Smooth muscle cell (in vitro differentiated cells): ENCODE measurements at regions not wholly inside any gene's neighbourhood (a gene's known extent, or its start where the extent isn't known, plus 50 kb on each side); places are given as distances from the start of the nearest gene placed in this dataset.

Source experiments
- DNase-seq: peaks from one replicate; lab custom pipeline; 2025; ENCODE audit not compliant: unreplicated experiment; lab: John Stamatoyannopoulos, UW
- H2AFZ ChIP-seq: fragments of 200-600 bp; sonication (generic); 2 replicates; pipeline ENCODE4 v1.6.0; 2016; ENCODE audit warnings: antibody characterized with exemption, low read depth, mild to moderate bottlenecking
- H3F3A ChIP-seq: fragments of 200-600 bp; sonication (generic); 2 replicates; pipeline ENCODE4 v1.6.0; 2017; ENCODE audit warnings: antibody characterized with exemption, low read depth
- H3K27ac ChIP-seq: fragments of 200-600 bp; sonication (generic); 2 replicates; pipeline ENCODE4 v1.5.1; 2016; ENCODE audit warnings: low read depth, mild to moderate bottlenecking
- H3K27me3 ChIP-seq: fragments of 200-600 bp; sonication (generic); 2 replicates; pipeline ENCODE4 v1.6.1; 2016; ENCODE audit warnings: low read depth, mild to moderate bottlenecking
- H3K36me3 ChIP-seq: fragments of 200-600 bp; sonication (generic); 2 replicates; pipeline ENCODE4 v1.5.1; 2016; ENCODE audit warnings: low read depth
- H3K4me1 ChIP-seq: fragments of 200-600 bp; sonication (generic); 2 replicates; pipeline ENCODE4 v1.5.1; 2016; ENCODE audit warnings: low read depth
- H3K4me2 ChIP-seq: fragments of 200-600 bp; sonication (generic); 2 replicates; pipeline ENCODE4 v1.6.0; 2016; ENCODE audit warnings: mild to moderate bottlenecking
- H3K4me3 ChIP-seq: fragments of 200-600 bp; sonication (generic); 2 replicates; pipeline ENCODE4 v1.5.1; 2016; ENCODE audit warnings: mild to moderate bottlenecking
- H3K79me2 ChIP-seq: fragments of 200-600 bp; sonication (generic); 2 replicates; pipeline ENCODE4 v1.6.0; 2016; ENCODE audit warnings: low read depth, mild to moderate bottlenecking
- H3K9ac ChIP-seq: fragments of 200-600 bp; sonication (generic); 2 replicates; pipeline ENCODE4 v1.6.0; 2016; ENCODE audit warnings: low read depth
- H3K9me3 ChIP-seq: fragments of 200-600 bp; sonication (generic); replicated peaks from 2 replicates; pipeline ENCODE4 v1.5.1; 2016; ENCODE audit warnings: low read depth
- H4K20me1 ChIP-seq: fragments of 200-600 bp; sonication (generic); 2 replicates; pipeline ENCODE4 v1.6.0; 2016; ENCODE audit warnings: low read depth
- CTCF ChIP-seq: fragments of 200-600 bp; sonication (generic); IDR thresholded peaks from 2 replicates; pipeline ENCODE4 v1.5.1; 2017; ENCODE audit warnings: borderline replicate concordance, mild to moderate bottlenecking, antibody characterized with exemption; ENCODE audit not compliant: insufficient read depth, poor library complexity, severe bottlenecking
- WGBS: methylation state at CpG from one replicate; pipeline ENCODE4 v1.1.7; 2016; ENCODE audit warnings: low lambda C conversion rate; 5-methylcytosine and 5-hydroxymethylcytosine counted together

DNA sequence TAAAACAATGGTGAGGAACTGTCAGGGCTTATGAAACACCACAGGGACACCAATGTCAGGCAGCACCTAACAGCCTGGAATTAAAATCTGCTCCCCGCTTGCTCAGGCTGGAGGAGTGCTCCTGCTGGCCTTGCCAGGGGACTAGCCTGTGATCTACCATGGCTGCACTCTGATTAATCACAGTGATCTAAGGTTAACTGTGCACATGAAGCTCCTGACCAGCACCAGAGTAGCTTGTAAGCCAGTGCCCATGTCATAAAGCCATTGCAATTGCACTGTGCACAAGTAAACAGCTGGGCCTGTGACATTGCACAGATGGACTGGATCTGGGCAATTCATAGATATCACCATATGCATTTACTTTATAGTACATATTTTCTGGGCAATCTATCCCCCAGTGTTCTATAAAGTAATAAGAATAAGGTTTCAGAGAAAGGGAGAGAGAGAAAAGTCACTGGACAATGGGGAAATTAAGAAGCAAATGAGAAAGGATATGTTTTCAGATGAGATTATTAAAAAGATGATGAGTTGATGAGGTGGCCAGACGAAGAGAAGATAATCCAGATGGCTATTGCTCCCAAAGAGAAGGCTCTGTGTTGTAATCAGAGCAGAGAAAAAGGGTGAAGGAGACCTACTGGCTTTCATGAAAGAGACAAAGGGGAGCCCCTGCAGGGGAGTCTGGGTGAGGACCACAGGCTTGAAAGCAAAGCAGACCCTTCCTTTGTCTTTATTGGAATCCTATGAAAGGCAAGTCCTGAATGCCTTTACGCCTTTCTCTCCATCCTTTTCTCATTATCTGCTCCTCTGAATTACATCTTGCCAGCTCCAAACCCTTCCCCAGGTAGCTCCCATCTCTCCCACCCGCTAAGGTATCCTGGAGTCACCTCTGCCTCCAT, 145.8 kb downstream of the SLC38A6 start:
- peaks cover 9% of the 10 kb centered on the region for H3K4me1 ChIP-seq
- no peak overlapping the region for H3K9ac ChIP-seq
- H3F3A ChIP-seq = no peaks in the 10 kb centered on the region
- H3K9me3 ChIP-seq = no peaks in the 10 kb centered on the region
- H4K20me1 ChIP-seq = no peaks in the 10 kb centered on the region
- H2AFZ ChIP-seq = no peak overlapping the region
- no peaks in the 10 kb centered on the region for H3K36me3 ChIP-seq
- no peak overlapping the region for H3K27ac ChIP-seq
- TF ChIP-seq CTCF = no peak
- no peak overlapping the region for H3K4me3 ChIP-seq
- DNase-seq = no peak
- 86% methylated on average over 4 of the region's 4 CpGs for WGBS
- H3K27me3 ChIP-seq = no peaks in the 10 kb centered on the region
- no peak overlapping the region for H3K4me2 ChIP-seq
- no peaks in the 10 kb centered on the region for H3K79me2 ChIP-seq

- no peak overlapping the region for H3K4me3 ChIP-seq
- H3K27me3 ChIP-seq = no peaks in the 10 kb centered on the region
- no peaks in the 10 kb centered on the region for H3F3A ChIP-seq
- no peaks in the 10 kb centered on the region for H3K79me2 ChIP-seq
- no peaks in the 10 kb centered on the region for H3K36me3 ChIP-seq
- H3K4me1 ChIP-seq = peaks cover 9% of the 10 kb centered on the region
- no peak for TF ChIP-seq CTCF
- no peak overlapping the region for H3K4me2 ChIP-seq
- H2AFZ ChIP-seq = no peak overlapping the region
- H3K9me3 ChIP-seq = no peaks in the 10 kb centered on the region
- no peaks in the 10 kb centered on the region for H4K20me1 ChIP-seq
- no peak for DNase-seq
- 82% methylated on average over 10 of the region's 10 CpGs for WGBS
- H3K27ac ChIP-seq = no peak overlapping the region
- H3K9ac ChIP-seq = no peak overlapping the region
Observed at GRCh38 chr14:61125867-61126572, 145.0 kb downstream of the SLC38A6 start.

GRCh38 chr14:61125041-61125866, 144.2 kb downstream of the SLC38A6 start:
- no peak for TF ChIP-seq CTCF
- Histone ChIP-seq H3K4me2 (no peak overlapping the region), H2AFZ (no peak overlapping the region)

More at GRCh38 chr14:61125041-61125866, 144.2 kb downstream of the SLC38A6 start:
- Histone ChIP-seq H4K20me1 (no peaks in the 10 kb centered on the region), H3K27me3 (no peaks in the 10 kb centered on the region), H3K9ac (no peak overlapping the region), H3K79me2 (no peaks in the 10 kb centered on the region), H3K4me1 (peaks cover 9% of the 10 kb centered on the region), H3F3A (no peaks in the 10 kb centered on the region), H3K27ac (no peak overlapping the region), H3K9me3 (no peaks in the 10 kb centered on the region), H3K36me3 (no peaks in the 10 kb centered on the region), H3K4me3 (no peak overlapping the region)
- DNase-seq = no peak
- WGBS = 90% methylated on average over 10 of the region's 10 CpGs
